ENCODE measurements at regions not wholly inside any gene's neighbourhood (a gene's known extent, or its start where the extent isn't known, plus 50 kb on each side); places are given as distances from the start of the nearest gene placed in this dataset.

DNA sequence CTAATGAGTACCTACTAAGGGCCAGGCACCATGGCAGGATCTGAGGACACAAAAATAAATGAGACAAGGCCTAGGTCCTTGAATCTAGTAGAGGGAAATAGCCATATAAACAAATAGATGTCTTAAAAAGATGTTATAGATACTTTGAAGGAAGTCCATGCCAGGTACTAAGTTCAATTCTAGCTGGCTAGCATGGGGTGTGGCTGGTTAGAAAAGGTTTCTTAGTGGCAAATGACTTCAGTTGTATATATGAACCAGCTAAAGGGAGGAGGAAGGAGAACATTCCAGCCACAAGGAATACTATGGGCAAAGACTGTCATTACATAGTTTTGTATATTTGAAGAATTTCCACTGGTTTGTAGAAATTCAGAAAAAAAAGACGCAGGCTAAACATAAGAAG, 133.6 kb upstream of the BMP4 start:
- no peak for DNase-seq (ENCODE audit: low spot score)

- no peak for DNase-seq (ENCODE audit: low spot score)
These were observed 138.1 kb upstream of the BMP4 start for GRCh38 chr14:54094765-54095164.

DNA sequence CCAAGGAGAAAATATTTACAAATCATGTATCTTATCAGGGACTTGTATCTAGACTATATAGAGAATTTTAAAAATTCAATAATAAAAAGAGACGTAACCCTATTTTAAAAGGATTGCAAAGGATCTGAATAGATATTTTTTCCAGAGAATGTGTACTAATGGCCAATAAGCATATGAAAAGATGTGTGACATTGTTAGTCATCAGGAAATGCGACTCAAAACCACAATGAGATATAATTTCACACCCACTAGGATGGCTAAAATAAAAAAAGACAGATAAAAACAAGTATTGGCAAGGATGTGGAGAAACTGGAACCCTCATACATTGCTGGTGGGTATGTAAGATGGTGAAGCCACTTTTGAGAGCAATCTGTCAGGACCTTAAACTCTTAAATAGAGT, 141.9 kb upstream of the BMP4 start:
- DNase-seq (ENCODE audit: low spot score) = no peak

DNA sequence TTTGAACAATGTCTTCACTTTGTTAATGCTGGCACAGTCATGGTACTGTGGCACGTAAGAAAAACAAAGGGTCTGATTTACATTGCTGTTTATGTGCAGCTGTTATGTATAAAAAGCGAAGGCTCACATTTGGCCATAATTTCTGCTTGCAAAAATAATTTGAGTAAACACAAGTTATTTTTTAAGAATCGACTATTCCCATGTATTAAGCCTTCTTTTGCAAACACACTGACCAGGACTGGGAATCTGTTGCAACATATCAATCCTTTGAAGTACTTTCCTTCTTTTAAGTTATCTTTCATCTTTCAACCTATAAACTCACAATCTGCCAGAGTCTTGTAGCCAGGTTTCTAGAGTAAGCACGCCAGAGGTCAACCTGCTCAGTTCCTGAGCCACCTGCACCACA, 145.4 kb upstream of the BMP4 start:
- DNase-seq (ENCODE audit: low spot score) = no peak

DNA sequence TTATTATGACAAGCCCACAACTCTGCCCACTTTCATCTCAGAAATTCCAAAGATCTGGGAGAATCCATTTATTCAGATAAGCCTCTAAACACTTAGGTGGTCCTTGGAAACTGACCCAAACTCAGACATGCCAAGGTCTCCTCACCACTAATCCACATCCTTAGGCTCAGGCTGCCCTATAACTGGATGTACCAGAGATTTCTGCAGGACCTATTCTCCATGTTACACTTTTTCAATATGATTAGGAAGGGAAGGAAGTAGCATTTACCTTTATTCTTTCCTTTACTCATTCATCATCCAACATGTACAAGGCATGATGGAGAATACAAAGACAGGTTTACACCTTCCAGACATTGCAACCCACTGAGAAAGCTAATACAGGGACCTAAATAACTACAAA, 145.9 kb upstream of the BMP4 start:
- DNase-seq (ENCODE audit: low spot score) = no peak

GRCh38 chr14:54104601-54105145, 148.0 kb upstream of the BMP4 start:
- no peak for DNase-seq (ENCODE audit: low spot score)

- no peak for DNase-seq (ENCODE audit: low spot score)
These were observed 148.8 kb upstream of the BMP4 start for GRCh38 chr14:54105406-54105805.

DNA sequence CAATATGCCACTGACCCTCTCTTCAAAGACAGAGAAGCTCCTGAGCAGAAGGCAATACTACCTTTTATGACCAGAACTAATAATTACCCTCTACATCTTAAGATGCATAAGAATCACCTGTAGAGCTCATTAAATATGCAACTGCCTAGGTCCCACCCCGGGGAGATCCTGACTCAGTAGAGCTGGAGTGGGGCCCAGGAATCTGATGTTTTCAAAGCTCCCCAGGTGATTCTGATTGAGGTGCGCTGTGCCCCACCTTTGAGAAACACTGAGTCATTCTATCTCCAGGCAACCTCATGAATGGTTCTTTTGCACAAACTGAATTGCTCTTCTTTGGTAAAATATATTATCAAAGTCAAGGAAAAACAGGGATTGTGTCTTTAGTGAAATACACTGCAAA, 149.3 kb upstream of the BMP4 start:
- no peak for DNase-seq (ENCODE audit: low spot score)

DNA sequence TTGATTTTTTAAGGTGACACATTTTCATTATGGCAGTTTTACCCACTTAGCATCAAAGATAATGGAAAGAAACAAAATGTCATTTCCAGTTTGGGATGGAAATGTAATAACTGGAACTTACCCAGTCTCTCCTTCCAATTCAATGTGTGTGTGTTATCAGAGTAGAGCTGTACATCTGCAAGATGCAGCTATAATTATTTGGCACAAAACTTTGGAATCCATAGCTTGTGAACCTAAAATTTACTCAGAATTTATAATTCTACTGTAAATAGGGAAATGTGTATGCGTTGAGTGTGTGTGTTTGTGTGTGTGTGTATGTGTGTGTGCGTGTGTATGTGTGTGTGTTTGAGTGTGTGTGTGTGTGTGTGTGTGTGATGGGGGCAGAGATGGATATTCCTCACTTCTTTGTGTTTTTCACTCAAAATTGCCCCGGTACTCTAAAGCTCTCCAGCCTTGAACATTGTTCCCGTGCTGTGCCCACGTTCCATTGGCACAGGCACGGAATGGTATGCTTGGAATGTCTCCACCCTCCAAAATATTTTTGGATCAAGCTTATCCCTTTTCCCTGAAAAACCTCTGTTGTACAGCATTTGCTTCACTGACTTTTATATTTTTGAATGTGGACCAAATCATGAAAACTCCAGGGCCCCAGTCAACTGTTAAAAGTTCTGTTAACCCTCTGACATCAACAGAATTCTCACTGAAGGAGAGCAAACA, 150.2 kb upstream of the BMP4 start:
- no peak for DNase-seq (ENCODE audit: low spot score)

- no peak for DNase-seq (ENCODE audit: low spot score)
These were observed 152.2 kb upstream of the BMP4 start for GRCh38 chr14:54108481-54109471.

DNA sequence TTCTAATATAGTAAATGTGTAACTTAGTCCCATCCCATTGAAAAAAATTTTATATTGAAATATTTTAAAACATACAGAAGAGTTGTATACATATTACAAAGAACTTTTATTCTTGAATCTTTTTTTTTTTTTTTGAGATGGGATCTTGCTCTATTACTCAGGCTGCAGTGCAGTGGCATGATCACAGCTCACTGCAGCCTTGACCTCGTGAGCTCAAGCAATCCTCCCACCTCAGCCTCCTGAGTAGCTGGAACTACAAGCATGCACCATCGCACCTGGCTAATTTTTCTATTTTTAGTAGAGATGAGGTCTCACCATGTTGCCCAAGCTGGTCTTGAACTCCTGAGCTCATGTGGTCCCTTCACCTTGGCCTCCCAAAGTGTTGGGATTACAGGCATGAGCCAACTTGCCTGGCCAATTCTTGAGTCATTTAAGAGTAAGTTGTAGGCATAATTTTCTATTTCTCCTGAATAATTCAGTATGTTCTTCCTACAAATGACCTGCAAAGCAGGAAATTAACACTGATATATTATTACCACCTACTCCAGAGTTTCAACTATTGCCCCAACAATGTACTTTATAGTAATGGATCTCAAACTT, 153.0 kb upstream of the BMP4 start:
- DNase-seq (ENCODE audit: low spot score) = no peak

DNA sequence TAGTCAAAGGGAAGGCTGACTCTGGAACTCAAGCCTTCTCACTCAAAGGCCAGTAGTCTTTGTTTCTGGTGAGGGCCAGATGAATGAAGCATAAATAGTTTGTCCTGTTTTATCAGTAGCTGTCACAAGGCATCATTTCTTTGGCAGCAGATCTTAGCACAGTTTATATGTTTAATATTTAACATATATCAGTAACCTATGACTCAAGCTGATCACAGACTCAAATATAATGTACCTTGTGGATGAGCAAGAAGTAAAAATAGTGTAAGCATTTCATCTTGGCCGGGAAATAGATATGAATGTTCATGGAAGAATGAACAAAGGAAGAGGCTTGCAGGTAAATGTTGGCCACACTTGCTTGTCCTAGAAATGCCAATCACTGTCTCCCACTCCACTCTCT, 158.3 kb upstream of the BMP4 start:
- no peak for DNase-seq (ENCODE audit: low spot score)

- no peak for DNase-seq (ENCODE audit: low spot score)
These were observed 159.7 kb upstream of the BMP4 start for GRCh38 chr14:54116198-54116885.

- no peak for DNase-seq (ENCODE audit: low spot score)
These were observed 160.3 kb upstream of the BMP4 start for GRCh38 chr14:54116972-54117371.

- DNase-seq (ENCODE audit: low spot score) = no peak
These were observed 160.8 kb upstream of the BMP4 start for GRCh38 chr14:54117396-54117795.

- DNase-seq (ENCODE audit: low spot score) = no peak
These were observed 161.3 kb upstream of the BMP4 start for GRCh38 chr14:54117924-54118323.

- DNase-seq (ENCODE audit: low spot score) = no peak
These were observed 163.6 kb upstream of the BMP4 start for GRCh38 chr14:54120260-54120659.

GRCh38 chr14:54121466-54122027, 164.9 kb upstream of the BMP4 start:
- no peak for DNase-seq (ENCODE audit: low spot score)

DNA sequence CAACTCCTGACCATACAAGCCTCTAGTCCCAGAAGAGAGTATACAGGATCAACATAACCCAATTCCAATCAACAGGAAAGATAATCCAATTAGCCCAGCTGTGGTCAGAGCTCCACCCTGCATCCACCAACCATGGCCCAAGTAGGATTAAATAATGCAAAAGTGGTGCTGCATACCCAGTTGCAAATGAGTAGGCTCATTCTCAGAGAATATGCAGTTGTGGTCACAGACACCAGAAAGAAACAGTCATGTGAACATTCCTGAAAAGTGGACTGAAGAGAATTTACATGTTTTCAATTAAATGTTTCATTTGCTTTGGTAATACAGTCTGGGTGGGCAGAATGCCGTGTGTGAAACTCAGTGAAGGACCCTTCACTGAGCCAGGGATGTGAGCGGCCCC, 167.2 kb upstream of the BMP4 start:
- DNase-seq (ENCODE audit: low spot score) = no peak

DNA sequence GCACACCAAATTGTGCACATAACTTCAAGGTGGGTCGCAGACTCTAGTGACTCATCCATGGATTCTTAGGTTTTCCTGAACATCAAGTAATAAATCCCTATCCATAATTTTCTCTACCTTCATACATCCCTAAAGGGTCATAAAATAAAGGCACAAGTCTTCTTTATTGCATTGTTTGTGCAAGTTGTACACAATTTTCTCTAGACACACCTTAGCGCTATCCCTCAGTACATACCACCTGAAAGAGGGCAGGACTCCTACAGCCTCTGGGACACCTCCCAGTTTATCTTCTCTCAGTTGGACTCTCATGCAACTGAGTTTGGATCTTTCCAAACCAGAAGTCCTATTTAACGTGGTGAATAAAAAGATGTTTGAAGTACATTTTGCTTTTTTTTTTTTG, 168.5 kb upstream of the BMP4 start:
- DNase-seq (ENCODE audit: low spot score) = no peak

DNA sequence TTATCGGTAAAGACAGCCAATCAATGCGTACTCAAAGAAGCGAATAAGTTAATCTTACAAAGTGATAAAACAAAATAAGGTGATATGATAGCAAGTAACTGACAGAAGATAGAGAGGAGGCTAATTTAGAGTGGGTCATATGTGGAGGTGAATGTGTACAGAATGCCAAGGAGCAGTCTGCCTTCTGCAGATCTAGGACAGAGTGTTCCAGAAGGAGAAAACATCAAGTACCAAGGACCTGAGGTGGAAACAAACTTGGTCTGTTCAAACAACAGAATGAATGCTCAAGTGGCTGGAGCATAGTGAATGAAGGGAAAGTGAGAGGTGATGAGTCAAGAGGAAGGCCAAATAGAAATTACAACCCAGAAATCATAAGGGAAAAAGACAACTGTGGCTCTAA, 170.3 kb upstream of the BMP4 start:
- no peak for DNase-seq (ENCODE audit: low spot score)

GRCh38 chr14:54127526-54127925, 170.9 kb upstream of the BMP4 start:
- DNase-seq (ENCODE audit: low spot score) = no peak

Data from HuH-7 (cell line).